ENCODE measurements at regions not wholly inside any gene's neighbourhood (a gene's known extent, or its start where the extent isn't known, plus 50 kb on each side); places are given as distances from the start of the nearest gene placed in this dataset.

DNA sequence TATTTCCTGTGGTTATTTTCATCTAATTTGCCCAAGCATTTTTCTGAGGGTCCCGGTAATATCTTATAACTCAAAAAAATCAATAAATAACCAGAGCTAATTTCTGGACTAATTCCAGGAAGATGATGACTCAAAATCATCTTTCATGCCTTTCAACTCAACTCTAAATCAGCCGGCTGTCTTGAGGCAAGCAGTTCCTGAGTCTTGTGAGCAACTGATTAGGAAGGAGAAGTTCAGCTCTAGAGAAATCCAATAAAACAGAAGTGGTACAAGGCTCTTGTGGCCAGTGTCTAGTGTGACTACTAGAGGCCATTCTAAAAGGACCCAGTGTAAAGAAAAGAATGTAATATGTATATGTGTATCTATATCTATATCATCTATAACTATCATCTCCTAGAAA is 890.4 kb downstream of the TRIB2 start:
- TF ChIP-seq, protein P1, sequence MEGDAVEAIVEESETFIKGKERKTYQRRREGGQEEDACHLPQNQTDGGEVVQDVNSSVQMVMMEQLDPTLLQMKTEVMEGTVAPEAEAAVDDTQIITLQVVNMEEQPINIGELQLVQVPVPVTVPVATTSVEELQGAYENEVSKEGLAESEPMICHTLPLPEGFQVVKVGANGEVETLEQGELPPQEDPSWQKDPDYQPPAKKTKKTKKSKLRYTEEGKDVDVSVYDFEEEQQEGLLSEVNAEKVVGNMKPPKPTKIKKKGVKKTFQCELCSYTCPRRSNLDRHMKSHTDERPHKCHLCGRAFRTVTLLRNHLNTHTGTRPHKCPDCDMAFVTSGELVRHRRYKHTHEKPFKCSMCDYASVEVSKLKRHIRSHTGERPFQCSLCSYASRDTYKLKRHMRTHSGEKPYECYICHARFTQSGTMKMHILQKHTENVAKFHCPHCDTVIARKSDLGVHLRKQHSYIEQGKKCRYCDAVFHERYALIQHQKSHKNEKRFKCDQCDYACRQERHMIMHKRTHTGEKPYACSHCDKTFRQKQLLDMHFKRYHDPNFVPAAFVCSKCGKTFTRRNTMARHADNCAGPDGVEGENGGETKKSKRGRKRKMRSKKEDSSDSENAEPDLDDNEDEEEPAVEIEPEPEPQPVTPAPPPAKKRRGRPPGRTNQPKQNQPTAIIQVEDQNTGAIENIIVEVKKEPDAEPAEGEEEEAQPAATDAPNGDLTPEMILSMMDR (IDR thresholded peaks at IDR 0.05), result no peak
- no peak for TF ChIP-seq POLR2AphosphoS5 (IDR thresholded peaks at IDR 0.05; ENCODE audit: low read depth, low read length)
- no peak for TF ChIP-seq SIN3A (IDR thresholded peaks at IDR 0.05; ENCODE audit: borderline replicate concordance, insufficient read depth, low read depth, low read length)
- TF ChIP-seq, protein P2, sequence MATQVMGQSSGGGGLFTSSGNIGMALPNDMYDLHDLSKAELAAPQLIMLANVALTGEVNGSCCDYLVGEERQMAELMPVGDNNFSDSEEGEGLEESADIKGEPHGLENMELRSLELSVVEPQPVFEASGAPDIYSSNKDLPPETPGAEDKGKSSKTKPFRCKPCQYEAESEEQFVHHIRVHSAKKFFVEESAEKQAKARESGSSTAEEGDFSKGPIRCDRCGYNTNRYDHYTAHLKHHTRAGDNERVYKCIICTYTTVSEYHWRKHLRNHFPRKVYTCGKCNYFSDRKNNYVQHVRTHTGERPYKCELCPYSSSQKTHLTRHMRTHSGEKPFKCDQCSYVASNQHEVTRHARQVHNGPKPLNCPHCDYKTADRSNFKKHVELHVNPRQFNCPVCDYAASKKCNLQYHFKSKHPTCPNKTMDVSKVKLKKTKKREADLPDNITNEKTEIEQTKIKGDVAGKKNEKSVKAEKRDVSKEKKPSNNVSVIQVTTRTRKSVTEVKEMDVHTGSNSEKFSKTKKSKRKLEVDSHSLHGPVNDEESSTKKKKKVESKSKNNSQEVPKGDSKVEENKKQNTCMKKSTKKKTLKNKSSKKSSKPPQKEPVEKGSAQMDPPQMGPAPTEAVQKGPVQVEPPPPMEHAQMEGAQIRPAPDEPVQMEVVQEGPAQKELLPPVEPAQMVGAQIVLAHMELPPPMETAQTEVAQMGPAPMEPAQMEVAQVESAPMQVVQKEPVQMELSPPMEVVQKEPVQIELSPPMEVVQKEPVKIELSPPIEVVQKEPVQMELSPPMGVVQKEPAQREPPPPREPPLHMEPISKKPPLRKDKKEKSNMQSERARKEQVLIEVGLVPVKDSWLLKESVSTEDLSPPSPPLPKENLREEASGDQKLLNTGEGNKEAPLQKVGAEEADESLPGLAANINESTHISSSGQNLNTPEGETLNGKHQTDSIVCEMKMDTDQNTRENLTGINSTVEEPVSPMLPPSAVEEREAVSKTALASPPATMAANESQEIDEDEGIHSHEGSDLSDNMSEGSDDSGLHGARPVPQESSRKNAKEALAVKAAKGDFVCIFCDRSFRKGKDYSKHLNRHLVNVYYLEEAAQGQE (IDR thresholded peaks at IDR 0.05; ENCODE audit: insufficient read depth in 1 of 2, low read depth in 2 of 2, low read length in 1 of 2), result no peak
- no peak for TF ChIP-seq TCF7L2 (IDR thresholded peaks at IDR 0.05; ENCODE audit: low read depth, low read length)

All from Panc1 (cell line).